GM13977 (cell line): ENCODE measurements at regions not wholly inside any gene's neighbourhood (a gene's known extent, or its start where the extent isn't known, plus 50 kb on each side); places are given as distances from the start of the nearest gene placed in this dataset.
"Not testable (repeated sequence)": the region's sequence is repeated elsewhere in the genome, so short reads cannot be mapped to it uniquely, and the experiment has no call there.

Experiments used
- DNase-seq: peaks from one replicate; pipeline ENCODE4 v3.0.0; 2012; ENCODE audit warnings: low spot score
- CTCF ChIP-seq: IDR thresholded peaks from 2 replicates; pipeline ENCODE4 v1.5.1; 2012; ENCODE audit warnings: mild to moderate bottlenecking, control low read depth; ENCODE audit not compliant: insufficient read depth; ENCODE audit errors: extremely low read depth, missing control alignments
- in situ Hi-C: fragments of 300-500 bp; cut with MboI; formaldehyde crosslinking; loops from one replicate; pipeline ENCODE4 v1.12.0; 2022; ENCODE audit warnings: low sequenced_read_pairs, low pct_unique_long_range_greater_than_20kb, mixed read lengths, inconsistent platforms; ENCODE audit not compliant: unreplicated experiment

GRCh38 chr1:72435025-72435424 lies 152.7 kb upstream of the NEGR1 start:
- no peak for DNase-seq
- in situ Hi-C loops = no loop called here
- TF ChIP-seq CTCF = no peak

GRCh38 chr1:72434070-72434469 lies 151.7 kb upstream of the NEGR1 start:
- in situ Hi-C loops = no loop called here
- no peak for DNase-seq
- TF ChIP-seq CTCF = no peak

- in situ Hi-C loops = no loop called here
- TF ChIP-seq CTCF = no peak
- no peak for DNase-seq
Observed at GRCh38 chr1:72433591-72433990, 151.3 kb upstream of the NEGR1 start.

- no peak for DNase-seq
- in situ Hi-C loops = no loop called here
- no peak for TF ChIP-seq CTCF
Observed at GRCh38 chr1:72432645-72433267, 150.4 kb upstream of the NEGR1 start.

- TF ChIP-seq CTCF = no peak
- in situ Hi-C loops = no loop called here
Observed at GRCh38 chr1:72431810-72432209, 149.5 kb upstream of the NEGR1 start.

GRCh38 chr1:72428276-72428675 lies 145.9 kb upstream of the NEGR1 start:
- in situ Hi-C loops, DNase-seq: not testable (repeated sequence)

More at GRCh38 chr1:72431810-72432209, 149.5 kb upstream of the NEGR1 start:
- DNase-seq = no peak

GRCh38 chr1:72419229-72419628 lies 136.9 kb upstream of the NEGR1 start:
- in situ Hi-C loops = no loop called here
- DNase-seq = no peak
- TF ChIP-seq CTCF = no peak
